ENCODE measurements at regions not wholly inside any gene's neighbourhood (a gene's known extent, or its start where the extent isn't known, plus 50 kb on each side); places are given as distances from the start of the nearest gene placed in this dataset.

- no peak for DNase-seq
Measured at GRCh38 chr18:4636967-4637366, 181.9 kb upstream of the DLGAP1 start.

GRCh38 chr18:4631239-4631638 lies 176.1 kb upstream of the DLGAP1 start:
- DNase-seq: no peak

GRCh38 chr18:4605212-4605611 lies 150.1 kb upstream of the DLGAP1 start:
- DNase-seq: no peak

GRCh38 chr18:4603955-4604354 lies 148.8 kb upstream of the DLGAP1 start:
- DNase-seq: no peak

GRCh38 chr18:4599312-4599711 lies 144.2 kb upstream of the DLGAP1 start:
- DNase-seq: no peak

- no peak for DNase-seq
Measured at GRCh38 chr18:4597301-4597700, 142.2 kb upstream of the DLGAP1 start.

- no peak for DNase-seq
Measured at GRCh38 chr18:4593895-4594294, 138.8 kb upstream of the DLGAP1 start.

- no peak for DNase-seq
Measured at GRCh38 chr18:4593459-4593858, 138.4 kb upstream of the DLGAP1 start.

- DNase-seq: no peak
Measured at GRCh38 chr18:4589056-4589800, 134.1 kb upstream of the DLGAP1 start.

- DNase-seq: no peak
Measured at GRCh38 chr18:4587204-4587603, 132.1 kb upstream of the DLGAP1 start.

- DNase-seq: no peak
Measured at GRCh38 chr18:4586731-4587130, 131.6 kb upstream of the DLGAP1 start.

GRCh38 chr18:4582431-4583335 lies 127.6 kb upstream of the DLGAP1 start:
- no peak for DNase-seq

- no peak for DNase-seq
Measured at GRCh38 chr18:4581966-4582365, 126.9 kb upstream of the DLGAP1 start.

- no peak for DNase-seq
Measured at GRCh38 chr18:4578449-4578848, 123.3 kb upstream of the DLGAP1 start.

- no peak for DNase-seq
Measured at GRCh38 chr18:4573735-4574134, 118.6 kb upstream of the DLGAP1 start.

- no peak for DNase-seq
Measured at GRCh38 chr18:4557502-4557901, 102.4 kb upstream of the DLGAP1 start.

- DNase-seq: no peak
Measured at GRCh38 chr18:4551001-4551360, 95.9 kb upstream of the DLGAP1 start.

- DNase-seq: no peak
Measured at GRCh38 chr18:4549164-4549872, 94.2 kb upstream of the DLGAP1 start.

- DNase-seq: no peak
Measured at GRCh38 chr18:4547126-4547525, 92.0 kb upstream of the DLGAP1 start.

- no peak for DNase-seq
Measured at GRCh38 chr18:4544142-4544541, 89.0 kb upstream of the DLGAP1 start.

GRCh38 chr18:4543711-4544110 lies 88.6 kb upstream of the DLGAP1 start:
- no peak for DNase-seq

- DNase-seq: no peak
Measured at GRCh38 chr18:4541588-4541987, 86.5 kb upstream of the DLGAP1 start.

GRCh38 chr18:4536447-4536846 lies 81.3 kb upstream of the DLGAP1 start:
- no peak for DNase-seq

- DNase-seq: no peak
Measured at GRCh38 chr18:4528405-4528804, 73.3 kb upstream of the DLGAP1 start.
